DOHH2 (cell line): ENCODE measurements at regions not wholly inside any gene's neighbourhood (a gene's known extent, or its start where the extent isn't known, plus 50 kb on each side); places are given as distances from the start of the nearest gene placed in this dataset.

Source experiments
- CTCF ChIP-seq: fragments of 200-600 bp; sonication (generic); IDR thresholded peaks from one replicate; pipeline ENCODE4 v1.5.1; 2014; ENCODE audit warnings: antibody characterized with exemption, mild to moderate bottlenecking, low read depth, low read length; ENCODE audit not compliant: poor library complexity, severe bottlenecking
- EZH2phosphoT487 ChIP-seq: fragments of 200-600 bp; sonication (generic); IDR thresholded peaks from 2 replicates; pipeline ENCODE4 v1.6.1; 2017; ENCODE audit warnings: borderline replicate concordance, mild to moderate bottlenecking, antibody characterized with exemption, low read length, moderate library complexity, mixed read lengths

- TF ChIP-seq CTCF: no peak
- no peak for TF ChIP-seq EZH2phosphoT487
These were observed 678.0 kb downstream of the ZEB2 start for GRCh38 chr2:143841935-143842334.
